Endothelial cell (in vitro differentiated cells): ENCODE measurements at regions not wholly inside any gene's neighbourhood (a gene's known extent, or its start where the extent isn't known, plus 50 kb on each side); places are given as distances from the start of the nearest gene placed in this dataset.

ENCODE experiments used
- DNase-seq: peaks from one replicate; pipeline ENCODE4 v3.0.0; 2021; ENCODE audit warnings: low spot score
- H3K27ac Mint-ChIP-seq: one replicate; pipeline ENCODE4 v1.8.0; 2021; ENCODE audit warnings: mixed read lengths, inconsistent platforms; ENCODE audit not compliant: unreplicated experiment
- H3K27me3 Mint-ChIP-seq: one replicate; pipeline ENCODE4 v1.8.0; 2021; ENCODE audit warnings: mild to moderate bottlenecking, moderate library complexity, mixed read lengths, inconsistent platforms; ENCODE audit not compliant: unreplicated experiment
- H3K36me3 Mint-ChIP-seq: one replicate; pipeline ENCODE4 v1.8.0; 2021; ENCODE audit warnings: mild to moderate bottlenecking, low read depth, mixed read lengths, inconsistent platforms; ENCODE audit not compliant: unreplicated experiment
- H3K4me1 Mint-ChIP-seq: one replicate; pipeline ENCODE4 v1.8.0; 2021; ENCODE audit warnings: mild to moderate bottlenecking, mixed read lengths, inconsistent platforms; ENCODE audit not compliant: unreplicated experiment
- H3K4me3 Mint-ChIP-seq: one replicate; pipeline ENCODE4 v1.8.0; 2021; ENCODE audit warnings: mild to moderate bottlenecking, mixed read lengths, inconsistent platforms; ENCODE audit not compliant: unreplicated experiment
- H3K9me3 Mint-ChIP-seq: one replicate; pipeline ENCODE4 v1.8.0; 2021; ENCODE audit warnings: mixed read lengths, inconsistent platforms; ENCODE audit not compliant: unreplicated experiment
- CTCF ChIP-seq: fragments of 200-600 bp; sonication (generic); IDR thresholded peaks from one replicate; pipeline ENCODE4 v1.5.0; 2021; ENCODE audit warnings: antibody characterized with exemption; ENCODE audit not compliant: unreplicated experiment

GRCh38 chr10:44056967-44057805 lies 327.7 kb downstream of the CXCL12 start:
- Mint-ChIP-seq H3K4me1 (no peaks in the 10 kb centered on the region), H3K27ac (no peak overlapping the region), H3K4me3 (no peak overlapping the region), H3K9me3 (no peaks in the 10 kb centered on the region), H3K36me3 (no peaks in the 10 kb centered on the region), H3K27me3 (no peaks in the 10 kb centered on the region)
- TF ChIP-seq CTCF = no peak
- no peak for DNase-seq

GRCh38 chr10:44056206-44056605 lies 328.7 kb downstream of the CXCL12 start:
- Mint-ChIP-seq H3K36me3 (no peaks in the 10 kb centered on the region), H3K9me3 (no peaks in the 10 kb centered on the region), H3K27ac (no peak overlapping the region), H3K4me3 (no peak overlapping the region), H3K27me3 (no peaks in the 10 kb centered on the region), H3K4me1 (no peaks in the 10 kb centered on the region)
- DNase-seq = no peak
- TF ChIP-seq CTCF = no peak

- no peak overlapping the region for H3K27ac Mint-ChIP-seq
Observed at GRCh38 chr10:44054046-44054445, 330.9 kb downstream of the CXCL12 start.

GRCh38 chr10:44053391-44053790 lies 331.5 kb downstream of the CXCL12 start:
- TF ChIP-seq CTCF = no peak
- no peak overlapping the region for H3K27ac Mint-ChIP-seq

More at GRCh38 chr10:44054046-44054445, 330.9 kb downstream of the CXCL12 start:
- no peaks in the 10 kb centered on the region for H3K9me3 Mint-ChIP-seq
- no peaks in the 10 kb centered on the region for H3K36me3 Mint-ChIP-seq
- no peaks in the 10 kb centered on the region for H3K4me1 Mint-ChIP-seq
- no peaks in the 10 kb centered on the region for H3K27me3 Mint-ChIP-seq
- no peak overlapping the region for H3K4me3 Mint-ChIP-seq
- no peak for TF ChIP-seq CTCF
- no peak for DNase-seq

GRCh38 chr10:44051584-44052385 lies 333.1 kb downstream of the CXCL12 start:
- Mint-ChIP-seq H3K4me1 (no peaks in the 10 kb centered on the region), H3K27ac (no peak overlapping the region), H3K27me3 (no peaks in the 10 kb centered on the region), H3K4me3 (no peak overlapping the region), H3K36me3 (no peaks in the 10 kb centered on the region), H3K9me3 (no peaks in the 10 kb centered on the region)
- no peak for TF ChIP-seq CTCF
- no peak for DNase-seq

More at GRCh38 chr10:44053391-44053790, 331.5 kb downstream of the CXCL12 start:
- H3K36me3 Mint-ChIP-seq = no peaks in the 10 kb centered on the region
- no peak overlapping the region for H3K4me3 Mint-ChIP-seq
- no peaks in the 10 kb centered on the region for H3K9me3 Mint-ChIP-seq
- DNase-seq = no peak
- H3K4me1 Mint-ChIP-seq = no peaks in the 10 kb centered on the region
- no peaks in the 10 kb centered on the region for H3K27me3 Mint-ChIP-seq
